ENCODE measurements at regions not wholly inside any gene's neighbourhood (a gene's known extent, or its start where the extent isn't known, plus 50 kb on each side); places are given as distances from the start of the nearest gene placed in this dataset.

DNA sequence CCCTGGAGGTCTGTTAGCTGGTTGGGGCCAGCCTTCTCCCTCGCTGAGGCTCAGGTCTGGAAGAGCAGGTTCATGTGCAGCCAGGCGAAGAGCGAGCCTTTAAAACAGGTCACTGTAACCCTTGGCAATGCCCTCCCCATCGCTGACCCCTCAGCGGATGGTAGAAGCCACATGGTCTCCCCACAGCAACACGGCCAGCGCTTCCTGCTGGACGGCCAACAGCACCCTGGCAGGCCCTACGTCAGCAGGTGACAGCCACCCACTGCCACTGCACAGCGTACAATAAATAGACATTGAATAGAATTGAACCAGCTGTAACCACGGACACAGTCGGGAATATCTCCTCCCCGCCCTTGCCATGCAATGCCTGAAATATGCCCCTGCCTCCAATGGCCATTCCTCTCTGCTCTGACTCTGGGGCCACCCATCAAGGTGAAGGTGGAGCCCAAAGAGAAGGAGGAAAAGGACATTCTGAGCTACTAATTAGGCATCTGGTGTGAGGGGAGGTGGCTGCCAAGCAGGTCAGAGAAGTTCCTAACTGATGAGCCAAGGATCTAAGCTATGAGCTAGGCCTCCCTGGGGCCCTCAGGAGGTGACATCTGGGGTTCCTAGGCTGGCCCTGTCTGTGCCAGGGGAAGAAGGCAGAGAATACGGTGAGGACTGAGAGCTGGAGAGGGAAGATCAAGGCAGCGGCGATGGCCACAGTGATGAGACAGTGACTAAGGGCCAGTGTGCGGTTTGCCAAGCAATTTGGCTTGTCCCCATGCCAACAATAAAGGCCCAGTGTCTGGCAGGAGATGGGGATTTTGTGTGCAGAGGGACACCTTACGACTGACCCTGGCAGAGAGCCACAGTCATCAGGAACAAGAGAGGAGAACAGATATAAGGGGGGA lies 202.3 kb downstream of the BCOR start:
- TF ChIP-seq POLR2A (IDR thresholded peaks at IDR 0.05), result no peak
- TF ChIP-seq, protein P1, sequence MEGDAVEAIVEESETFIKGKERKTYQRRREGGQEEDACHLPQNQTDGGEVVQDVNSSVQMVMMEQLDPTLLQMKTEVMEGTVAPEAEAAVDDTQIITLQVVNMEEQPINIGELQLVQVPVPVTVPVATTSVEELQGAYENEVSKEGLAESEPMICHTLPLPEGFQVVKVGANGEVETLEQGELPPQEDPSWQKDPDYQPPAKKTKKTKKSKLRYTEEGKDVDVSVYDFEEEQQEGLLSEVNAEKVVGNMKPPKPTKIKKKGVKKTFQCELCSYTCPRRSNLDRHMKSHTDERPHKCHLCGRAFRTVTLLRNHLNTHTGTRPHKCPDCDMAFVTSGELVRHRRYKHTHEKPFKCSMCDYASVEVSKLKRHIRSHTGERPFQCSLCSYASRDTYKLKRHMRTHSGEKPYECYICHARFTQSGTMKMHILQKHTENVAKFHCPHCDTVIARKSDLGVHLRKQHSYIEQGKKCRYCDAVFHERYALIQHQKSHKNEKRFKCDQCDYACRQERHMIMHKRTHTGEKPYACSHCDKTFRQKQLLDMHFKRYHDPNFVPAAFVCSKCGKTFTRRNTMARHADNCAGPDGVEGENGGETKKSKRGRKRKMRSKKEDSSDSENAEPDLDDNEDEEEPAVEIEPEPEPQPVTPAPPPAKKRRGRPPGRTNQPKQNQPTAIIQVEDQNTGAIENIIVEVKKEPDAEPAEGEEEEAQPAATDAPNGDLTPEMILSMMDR (IDR thresholded peaks at IDR 0.05), result no peak
